ENCODE measurements at regions not wholly inside any gene's neighbourhood (a gene's known extent, or its start where the extent isn't known, plus 50 kb on each side); places are given as distances from the start of the nearest gene placed in this dataset.

GRCh38 chr6:18676548-18676947 lies 289.4 kb downstream of the RNF144B start:
- no peak for TF ChIP-seq CTCF (conservative IDR thresholded peaks at IDR 0.05)
- no peak for TF ChIP-seq EZH2 (IDR thresholded peaks at IDR 0.05; ENCODE audit: low read depth)

Measured in PC-9 (cell line).